OCI-LY1 (cell line): ENCODE measurements at regions not wholly inside any gene's neighbourhood (a gene's known extent, or its start where the extent isn't known, plus 50 kb on each side); places are given as distances from the start of the nearest gene placed in this dataset.

Experiments
- H2AFZ ChIP-seq: fragments of 200-600 bp; sonication (generic), shearing (Covaris generic); 2 replicates; pipeline ENCODE4 v1.6.0; 2014; ENCODE audit warnings: antibody characterized with exemption, mild to moderate bottlenecking, low read length
- H3F3A ChIP-seq: fragments of 200-600 bp; sonication (generic), shearing (Covaris generic); 2 replicates; pipeline ENCODE4 v1.6.0; 2014; ENCODE audit warnings: mild to moderate bottlenecking, antibody characterized with exemption, low read length, moderate library complexity; ENCODE audit not compliant: insufficient read depth
- H3K27ac ChIP-seq: fragments of 200-600 bp; sonication (generic); 2 replicates; pipeline ENCODE4 v1.5.1; 2014; ENCODE audit warnings: low read length, mixed run types, mild to moderate bottlenecking, low read depth; ENCODE audit not compliant: poor library complexity, severe bottlenecking
- H3K27me3 ChIP-seq: fragments of 200-600 bp; sonication (generic); 2 replicates; pipeline ENCODE4 v1.6.0; 2014; ENCODE audit warnings: antibody characterized with exemption, mild to moderate bottlenecking, low read length, moderate library complexity; ENCODE audit not compliant: insufficient read depth
- H3K36me3 ChIP-seq: fragments of 200-600 bp; sonication (generic); 2 replicates; pipeline ENCODE4 v1.6.1; 2014; ENCODE audit warnings: mild to moderate bottlenecking, antibody characterized with exemption, low read length, moderate library complexity, mixed read lengths; ENCODE audit not compliant: insufficient read depth
- H3K4me1 ChIP-seq: fragments of 200-600 bp; sonication (generic); 2 replicates; pipeline ENCODE4 v1.5.1; 2014; ENCODE audit warnings: mild to moderate bottlenecking, low read length, moderate library complexity; ENCODE audit not compliant: insufficient read depth, severe bottlenecking
- H3K4me2 ChIP-seq: fragments of 200-600 bp; sonication (generic), shearing (Covaris generic); 2 replicates; pipeline ENCODE4 v1.6.1; 2014; ENCODE audit warnings: low read length
- H3K4me3 ChIP-seq: fragments of 200-600 bp; sonication (generic); 2 replicates; pipeline ENCODE4 v1.5.1; 2014; ENCODE audit warnings: low read length, low read depth, mild to moderate bottlenecking, mixed read lengths; ENCODE audit not compliant: poor library complexity, severe bottlenecking
- H3K79me2 ChIP-seq: fragments of 200-600 bp; shearing (Covaris generic); 2 replicates; pipeline ENCODE4 v1.6.1; 2016; ENCODE audit warnings: mixed run types, low read length, mixed read lengths; ENCODE audit not compliant: insufficient read depth
- H3K9ac ChIP-seq: fragments of 200-600 bp; sonication (generic), shearing (Covaris generic); 2 replicates; pipeline ENCODE4 v1.6.1; 2014; ENCODE audit warnings: mild to moderate bottlenecking, low read length, mixed read lengths
- H3K9me2 ChIP-seq: fragments of 200-600 bp; sonication (generic), shearing (Covaris generic); 2 replicates; pipeline ENCODE4 v1.6.1; 2014; ENCODE audit warnings: low read depth, mild to moderate bottlenecking, low read length, mixed read lengths
- H3K9me3 ChIP-seq: fragments of 200-600 bp; shearing (Covaris generic); 2 replicates; pipeline ENCODE4 v1.6.1; 2014; ENCODE audit warnings: low read length, mixed read lengths
- H4K20me1 ChIP-seq: fragments of 200-600 bp; sonication (generic), shearing (Covaris generic); 2 replicates; pipeline ENCODE4 v1.6.0; 2016; ENCODE audit warnings: mild to moderate bottlenecking, low read length; ENCODE audit not compliant: insufficient read depth
- CTCF ChIP-seq: fragments of 200-600 bp; sonication (generic), shearing (Covaris generic); IDR thresholded peaks from 2 replicates; pipeline ENCODE4 v1.5.1; 2017; ENCODE audit warnings: mild to moderate bottlenecking, antibody characterized with exemption, low read length, moderate library complexity, mixed read lengths
- EZH2 ChIP-seq: fragments of 200-600 bp; sonication (generic), shearing (Covaris generic); IDR thresholded peaks from 2 replicates; pipeline ENCODE4 v1.8.0; 2017; ENCODE audit warnings: borderline replicate concordance, mixed run types, mild to moderate bottlenecking, antibody characterized with exemption, low read length, moderate library complexity, mixed read lengths

GRCh38 chr4:28760003-28760402, 1899.4 kb downstream of the STIM2 start:
- Histone ChIP-seq H3K4me2 (no peak overlapping the region), H2AFZ (no peak overlapping the region), H3K27me3 (no peaks in the 10 kb centered on the region), H3K9me2 (no peaks in the 10 kb centered on the region), H3K27ac (no peak overlapping the region), H3K4me1 (no peaks in the 10 kb centered on the region), H3K79me2 (no peaks in the 10 kb centered on the region), H3K4me3 (no peak overlapping the region), H3K9me3 (no peaks in the 10 kb centered on the region), H3K36me3 (no peaks in the 10 kb centered on the region), H4K20me1 (no peaks in the 10 kb centered on the region), H3F3A (no peaks in the 10 kb centered on the region), H3K9ac (no peak overlapping the region)
- no peak for TF ChIP-seq CTCF
- TF ChIP-seq EZH2, result no peak

- no peaks in the 10 kb centered on the region for H3K36me3 ChIP-seq
- H3K4me2 ChIP-seq, result no peak overlapping the region
- no peak overlapping the region for H3K4me3 ChIP-seq
- H2AFZ ChIP-seq, result no peak overlapping the region
- no peaks in the 10 kb centered on the region for H3F3A ChIP-seq
- no peak overlapping the region for H3K27ac ChIP-seq
- no peak for TF ChIP-seq CTCF
- TF ChIP-seq EZH2, result no peak
- H3K4me1 ChIP-seq, result no peaks in the 10 kb centered on the region
- H3K27me3 ChIP-seq, result no peaks in the 10 kb centered on the region
- no peak overlapping the region for H3K9ac ChIP-seq
- H3K9me3 ChIP-seq, result no peaks in the 10 kb centered on the region
- no peaks in the 10 kb centered on the region for H3K9me2 ChIP-seq
- H3K79me2 ChIP-seq, result no peaks in the 10 kb centered on the region
- no peaks in the 10 kb centered on the region for H4K20me1 ChIP-seq
These were observed 1911.4 kb downstream of the STIM2 start for GRCh38 chr4:28772066-28772465.

- Histone ChIP-seq H3F3A (no peaks in the 10 kb centered on the region), H3K4me1 (no peaks in the 10 kb centered on the region), H3K9me2 (no peaks in the 10 kb centered on the region), H3K27ac (no peak overlapping the region), H3K27me3 (no peaks in the 10 kb centered on the region), H4K20me1 (no peaks in the 10 kb centered on the region), H3K36me3 (no peaks in the 10 kb centered on the region), H3K9me3 (no peaks in the 10 kb centered on the region), H2AFZ (no peak overlapping the region), H3K79me2 (no peaks in the 10 kb centered on the region), H3K4me2 (no peak overlapping the region), H3K9ac (no peak overlapping the region), H3K4me3 (no peak overlapping the region)
- TF ChIP-seq EZH2 (no peak), CTCF (no peak)
These were observed 1912.1 kb downstream of the STIM2 start for GRCh38 chr4:28772788-28773187.
